Trophoblast cell (in vitro differentiated cells and primary cell): ENCODE measurements at regions not wholly inside any gene's neighbourhood (a gene's known extent, or its start where the extent isn't known, plus 50 kb on each side); places are given as distances from the start of the nearest gene placed in this dataset.

Experiments used
- DNase-seq, 2 donors: peaks; one replicate each; pipeline ENCODE4 v3.0.0-alpha.2; 2016
- H2AFZ ChIP-seq: 2 replicates; pipeline ENCODE4 v1.6.1; 2013; ENCODE audit warnings: low read length, moderate library complexity, mild to moderate bottlenecking; ENCODE audit not compliant: insufficient read depth, poor library complexity
- H2AK5ac ChIP-seq: 2 replicates; pipeline ENCODE4 v1.6.1; 2013; ENCODE audit warnings: mild to moderate bottlenecking, low read length
- H2BK120ac ChIP-seq: 2 replicates; pipeline ENCODE4 v1.6.1; 2013; ENCODE audit warnings: low read length, mild to moderate bottlenecking, moderate library complexity; ENCODE audit not compliant: insufficient read depth, poor library complexity
- H2BK12ac ChIP-seq: 2 replicates; pipeline ENCODE4 v1.6.1; 2013; ENCODE audit warnings: mild to moderate bottlenecking, low read length, moderate library complexity
- H2BK5ac ChIP-seq: 2 replicates; pipeline ENCODE4 v1.6.1; 2013; ENCODE audit warnings: low read length, low read depth, moderate library complexity, mild to moderate bottlenecking; ENCODE audit not compliant: poor library complexity
- H3K14ac ChIP-seq: 2 replicates; pipeline ENCODE4 v1.6.1; 2013; ENCODE audit warnings: mild to moderate bottlenecking, low read length
- H3K18ac ChIP-seq: 2 replicates; pipeline ENCODE4 v1.6.1; 2013; ENCODE audit warnings: mild to moderate bottlenecking, low read length
- H3K23ac ChIP-seq: 2 replicates; pipeline ENCODE4 v1.6.1; 2013; ENCODE audit warnings: low read length
- H3K27ac ChIP-seq: 2 replicates; pipeline ENCODE4 v1.5.1; 2013; ENCODE audit warnings: low read depth, mild to moderate bottlenecking, inconsistent platforms, low read length, moderate library complexity
- H3K27me3 ChIP-seq: 2 replicates; pipeline ENCODE4 v1.6.1; 2013; ENCODE audit warnings: inconsistent platforms, mild to moderate bottlenecking, low read length, moderate library complexity; ENCODE audit not compliant: insufficient read depth
- H3K36me3 ChIP-seq, 2 experiments: 1 replicate in 1 of 2; 2 replicates in 1 of 2; pipeline ENCODE4 v1.6.1; 2013; ENCODE audit warnings: low read length in 2 of 2, mild to moderate bottlenecking in 2 of 2, moderate library complexity in 1 of 2; ENCODE audit not compliant: insufficient read depth in 2 of 2, control insufficient read depth in 1 of 2
- H3K4ac ChIP-seq: 2 replicates; pipeline ENCODE4 v1.6.1; 2013; ENCODE audit warnings: low read depth, mild to moderate bottlenecking, low read length, moderate library complexity
- H3K4me1 ChIP-seq, 2 experiments: 1 replicate in 1 of 2; 2 replicates in 1 of 2; pipeline ENCODE4 v1.6.1; 2013; ENCODE audit warnings: low read length in 2 of 2, mild to moderate bottlenecking in 2 of 2, moderate library complexity in 1 of 2; ENCODE audit not compliant: insufficient read depth in 2 of 2, control insufficient read depth in 1 of 2
- H3K4me2 ChIP-seq: 2 replicates; pipeline ENCODE4 v1.6.1; 2013; ENCODE audit warnings: inconsistent platforms, mild to moderate bottlenecking, low read length, moderate library complexity
- H3K4me3 ChIP-seq: 2 replicates; pipeline ENCODE4 v1.5.1; 2013; ENCODE audit warnings: mild to moderate bottlenecking, low read depth, low read length, inconsistent platforms
- H3K79me1 ChIP-seq: one replicate; pipeline ENCODE4 v1.6.1; 2013; ENCODE audit warnings: low read length
- H3K79me2 ChIP-seq: 2 replicates; pipeline ENCODE4 v1.6.1; 2013; ENCODE audit warnings: low read length, mild to moderate bottlenecking; ENCODE audit not compliant: control insufficient read depth, insufficient read depth, poor library complexity
- H3K9ac ChIP-seq: 2 replicates; pipeline ENCODE4 v1.6.1; 2013; ENCODE audit warnings: mild to moderate bottlenecking, low read length
- H3K9me3 ChIP-seq: 2 replicates; pipeline ENCODE4 v1.6.1; 2013; ENCODE audit warnings: low read depth, mild to moderate bottlenecking, control low read depth, inconsistent platforms, low read length; ENCODE audit not compliant: insufficient read depth
- H4K12ac ChIP-seq: 2 replicates; pipeline ENCODE4 v1.6.1; 2013; ENCODE audit warnings: low read depth, mild to moderate bottlenecking, low read length, moderate library complexity
- H4K8ac ChIP-seq: 2 replicates; pipeline ENCODE4 v1.6.1; 2013; ENCODE audit warnings: low read depth, mild to moderate bottlenecking, low read length, moderate library complexity
- H4K91ac ChIP-seq: one replicate; pipeline ENCODE4 v1.6.1; 2013; ENCODE audit warnings: low read depth, mild to moderate bottlenecking, low read length, moderate library complexity
- WGBS: extraction: QIAGEN DNeasy Blood & Tissue Kit; methylation state at CpG from one replicate; pipeline ENCODE4 v1.1.7; 2013; ENCODE audit warnings: missing lambda C conversion rate; ENCODE audit not compliant: insufficient read length, insufficient coverage; ENCODE audit errors: extremely low coverage; 5-methylcytosine and 5-hydroxymethylcytosine counted together

DNA sequence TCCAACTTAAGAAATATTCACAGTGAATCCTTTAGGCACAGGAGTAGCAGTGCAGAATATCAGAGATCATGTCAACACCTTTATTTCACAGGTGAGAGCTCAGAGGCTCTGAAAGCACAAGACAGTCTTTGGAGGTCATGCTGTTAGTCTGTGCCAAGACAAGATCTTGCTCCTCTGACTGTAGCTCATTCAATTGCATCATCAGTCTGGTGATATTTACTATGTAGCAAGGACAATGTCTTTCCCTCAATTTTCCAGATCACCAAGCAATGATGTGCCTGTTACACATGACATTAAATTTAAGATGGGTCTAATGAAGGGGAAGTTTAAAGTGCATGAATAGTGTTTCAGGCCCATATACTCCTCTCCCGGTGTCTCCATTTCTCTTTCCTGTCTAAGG is 277.5 kb downstream of the IL15 start:
- Histone ChIP-seq H2BK12ac (no peak overlapping the region), H3K18ac (no peak overlapping the region), H3K79me2 (no peaks in the 10 kb centered on the region), H3K14ac (no peak overlapping the region), H3K36me3 (no peaks in the 10 kb centered on the region), H4K12ac (no peak overlapping the region), H3K23ac (no peak overlapping the region), H2AFZ (no peak overlapping the region), H2BK5ac (no peak overlapping the region), H3K9me3 (no peaks in the 10 kb centered on the region), H3K27ac (no peak overlapping the region), H4K8ac (no peak overlapping the region), H3K4me1 (no peaks in the 10 kb centered on the region), H3K27me3 (no peaks in the 10 kb centered on the region), H3K9ac (no peak overlapping the region), H3K4me2 (no peak overlapping the region), H4K91ac (no peak overlapping the region), H3K4ac (no peak overlapping the region), H3K4me3 (no peak overlapping the region), H2AK5ac (no peak overlapping the region), H3K79me1 (no peaks in the 10 kb centered on the region), H2BK120ac (no peak overlapping the region)
- no peak for DNase-seq
- WGBS: no CpG with 5 or more reads among the region's 1 CpG

DNA sequence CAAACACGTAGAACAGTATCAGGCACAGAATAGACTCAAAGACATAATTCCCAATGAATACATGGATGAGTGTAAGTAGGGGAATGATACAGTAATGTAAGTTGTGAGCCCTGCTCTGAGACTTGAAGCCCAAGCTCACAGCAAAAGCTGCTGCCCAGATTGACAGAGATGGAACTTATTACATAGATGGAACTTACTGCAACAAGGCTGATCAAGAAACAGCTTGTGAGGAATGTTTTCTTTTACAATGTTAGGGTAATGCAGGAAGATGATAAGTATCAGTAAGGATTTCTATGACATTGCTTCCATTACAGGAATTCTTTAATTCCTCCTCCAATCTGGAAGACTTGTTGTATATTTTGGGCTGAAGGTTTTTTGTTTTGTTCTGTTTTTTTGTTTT is 278.4 kb downstream of the IL15 start:
- DNase-seq: peak in 1 of 2 donors; percentile 31
- no CpG with 5 or more reads among the region's 1 CpG for WGBS

GRCh38 chr4:141919649-141920048 is 283.3 kb downstream of the IL15 start:
- H2AFZ ChIP-seq: no peak overlapping the region
- no peak overlapping the region for H3K18ac ChIP-seq
- H3K23ac ChIP-seq: no peak overlapping the region
- H3K79me2 ChIP-seq: no peaks in the 10 kb centered on the region
- H2BK120ac ChIP-seq: no peak overlapping the region
- H4K91ac ChIP-seq: no peak overlapping the region
- no peaks in the 10 kb centered on the region for H3K27me3 ChIP-seq
- no peak overlapping the region for H2AK5ac ChIP-seq
- WGBS: no CpG with 5 or more reads among the region's 3 CpGs
- DNase-seq: no peak
- H3K4ac ChIP-seq: no peak overlapping the region
- H3K79me1 ChIP-seq: no peaks in the 10 kb centered on the region
- H3K4me3 ChIP-seq: no peak overlapping the region
- H3K4me1 ChIP-seq: no peaks in the 10 kb centered on the region
- H3K36me3 ChIP-seq: no peaks in the 10 kb centered on the region
- H3K9ac ChIP-seq: no peak overlapping the region
- H4K12ac ChIP-seq: no peak overlapping the region
- no peak overlapping the region for H2BK5ac ChIP-seq
- no peak overlapping the region for H3K4me2 ChIP-seq
- H3K9me3 ChIP-seq: no peaks in the 10 kb centered on the region
- H3K14ac ChIP-seq: no peak overlapping the region
- no peak overlapping the region for H3K27ac ChIP-seq
- no peak overlapping the region for H4K8ac ChIP-seq
- H2BK12ac ChIP-seq: no peak overlapping the region

More for the DNA sequence above, 278.4 kb downstream of the IL15 start:
- no peak overlapping the region for H4K91ac ChIP-seq
- H3K36me3 ChIP-seq: no peaks in the 10 kb centered on the region
- no peak overlapping the region for H3K14ac ChIP-seq
- H3K79me1 ChIP-seq: no peaks in the 10 kb centered on the region
- H2BK5ac ChIP-seq: no peak overlapping the region
- no peak overlapping the region for H3K18ac ChIP-seq
- no peak overlapping the region for H3K9ac ChIP-seq
- no peak overlapping the region for H3K23ac ChIP-seq
- H4K8ac ChIP-seq: no peak overlapping the region
- no peak overlapping the region for H2AFZ ChIP-seq
- H3K4me1 ChIP-seq: no peaks in the 10 kb centered on the region
- no peak overlapping the region for H3K4me3 ChIP-seq
- no peak overlapping the region for H2AK5ac ChIP-seq
- H3K27ac ChIP-seq: no peak overlapping the region
- H4K12ac ChIP-seq: no peak overlapping the region
- H3K27me3 ChIP-seq: no peaks in the 10 kb centered on the region
- H3K4ac ChIP-seq: no peak overlapping the region
- H3K4me2 ChIP-seq: no peak overlapping the region
- no peak overlapping the region for H2BK12ac ChIP-seq
- no peak overlapping the region for H2BK120ac ChIP-seq
- no peaks in the 10 kb centered on the region for H3K79me2 ChIP-seq
- H3K9me3 ChIP-seq: no peaks in the 10 kb centered on the region

- H3K18ac ChIP-seq: no peak overlapping the region
- H3K36me3 ChIP-seq: no peaks in the 10 kb centered on the region
- H3K4me2 ChIP-seq: no peak overlapping the region
- no peaks in the 10 kb centered on the region for H3K9me3 ChIP-seq
- H4K8ac ChIP-seq: no peak overlapping the region
- H3K4me3 ChIP-seq: no peak overlapping the region
- WGBS: no CpG with 5 or more reads among the region's 1 CpG
- no peak overlapping the region for H3K9ac ChIP-seq
- no peak overlapping the region for H3K27ac ChIP-seq
- no peak for DNase-seq
- H3K79me1 ChIP-seq: no peaks in the 10 kb centered on the region
- no peak overlapping the region for H3K4ac ChIP-seq
- no peaks in the 10 kb centered on the region for H3K4me1 ChIP-seq
- no peak overlapping the region for H2BK120ac ChIP-seq
- no peak overlapping the region for H4K91ac ChIP-seq
- no peak overlapping the region for H2BK12ac ChIP-seq
- H2BK5ac ChIP-seq: no peak overlapping the region
- H3K79me2 ChIP-seq: no peaks in the 10 kb centered on the region
- no peak overlapping the region for H3K14ac ChIP-seq
- H2AK5ac ChIP-seq: no peak overlapping the region
- no peaks in the 10 kb centered on the region for H3K27me3 ChIP-seq
- H3K23ac ChIP-seq: no peak overlapping the region
- no peak overlapping the region for H4K12ac ChIP-seq
- H2AFZ ChIP-seq: no peak overlapping the region
Measured at GRCh38 chr4:141921293-141921692, 284.9 kb downstream of the IL15 start.
